DND-41 (cell line): ENCODE measurements at regions not wholly inside any gene's neighbourhood (a gene's known extent, or its start where the extent isn't known, plus 50 kb on each side); places are given as distances from the start of the nearest gene placed in this dataset.

Experiments used
- ATAC-seq: fragments of 200-7000 bp; cut with Tn5 transposase; 3 replicates; pipeline ENCODE4 v1.9.1; 2021; ENCODE audit warnings: low read depth; ENCODE audit not compliant: insufficient read depth
- DNase-seq: peaks from one replicate; pipeline ENCODE4 v3.0.0-alpha.2; 2020
- H2AFZ ChIP-seq: 2 replicates; pipeline ENCODE4 v1.6.0; 2012; ENCODE audit warnings: low read depth, low read length
- H3K27ac ChIP-seq: 2 replicates; pipeline ENCODE4 v1.5.1; 2012; ENCODE audit warnings: low read length, inconsistent platforms
- H3K27me3 ChIP-seq: fragments of 200-600 bp; sonication (generic); 2 replicates; pipeline ENCODE4 v1.6.0; 2012; ENCODE audit warnings: low read length, mild to moderate bottlenecking, inconsistent platforms; ENCODE audit not compliant: insufficient read depth, poor library complexity
- H3K36me3 ChIP-seq: 2 replicates; pipeline ENCODE4 v1.5.1; 2012; ENCODE audit warnings: low read length, inconsistent platforms; ENCODE audit not compliant: insufficient read depth
- H3K4me1 ChIP-seq: 2 replicates; pipeline ENCODE4 v1.5.1; 2012; ENCODE audit warnings: mild to moderate bottlenecking, low read length; ENCODE audit not compliant: insufficient read depth
- H3K4me2 ChIP-seq: 2 replicates; pipeline ENCODE4 v1.6.0; 2012; ENCODE audit warnings: mild to moderate bottlenecking, moderate library complexity, low read length, inconsistent platforms; ENCODE audit not compliant: insufficient read depth
- H3K4me3 ChIP-seq, 2 experiments: fragments of 200-600 bp in 1 of 2; shearing (Covaris generic) in 1 of 2; 2 replicates each; pipeline ENCODE4 v1.5.1; 2012 to 2016; ENCODE audit warnings: inconsistent platforms in 2 of 2, low read length in 2 of 2, mild to moderate bottlenecking in 2 of 2, low read depth in 1 of 2, moderate library complexity in 1 of 2
- H3K79me2 ChIP-seq: 2 replicates; pipeline ENCODE4 v1.6.0; 2012; ENCODE audit warnings: low read length, inconsistent platforms; ENCODE audit not compliant: insufficient read depth
- H3K9ac ChIP-seq: 2 replicates; pipeline ENCODE4 v1.6.0; 2012; ENCODE audit warnings: low read depth, mild to moderate bottlenecking, inconsistent platforms, low read length, moderate library complexity
- H3K9me3 ChIP-seq: 2 replicates; pipeline ENCODE4 v1.5.1; 2012; ENCODE audit warnings: low read length, moderate library complexity, mild to moderate bottlenecking, inconsistent platforms; ENCODE audit not compliant: insufficient read depth, severe bottlenecking
- H4K20me1 ChIP-seq: 2 replicates; pipeline ENCODE4 v1.6.0; 2012; ENCODE audit warnings: low read length; ENCODE audit not compliant: insufficient read depth
- CTCF ChIP-seq: IDR thresholded peaks from 2 replicates; pipeline ENCODE4 v1.5.1; 2012; ENCODE audit warnings: borderline replicate concordance, low read length, moderate library complexity, mild to moderate bottlenecking; ENCODE audit not compliant: poor library complexity, severe bottlenecking; ENCODE audit errors: extremely low read depth
- EZH2 ChIP-seq: IDR thresholded peaks from 3 replicates; pipeline ENCODE4 v1.6.1; 2012; ENCODE audit warnings: borderline replicate concordance, low read depth, mild to moderate bottlenecking, moderate library complexity, low read length, inconsistent platforms; ENCODE audit not compliant: severe bottlenecking

GRCh38 chr7:135843214-135843613 is 94.6 kb upstream of the FAM180A start:
- no peak overlapping the region for H3K4me2 ChIP-seq
- no peak overlapping the region for H3K4me3 ChIP-seq
- ATAC-seq (no peak), DNase-seq (no peak)
- no peak overlapping the region for H3K27ac ChIP-seq
- TF ChIP-seq EZH2 (no peak), CTCF (no peak)
- peaks cover 3% of the 10 kb centered on the region for H3K27me3 ChIP-seq
- no peaks in the 10 kb centered on the region for H3K36me3 ChIP-seq
- H3K4me1 ChIP-seq, result no peaks in the 10 kb centered on the region
- no peaks in the 10 kb centered on the region for H4K20me1 ChIP-seq
- H3K79me2 ChIP-seq, result no peaks in the 10 kb centered on the region
- H3K9ac ChIP-seq, result no peak overlapping the region
- H2AFZ ChIP-seq, result no peak overlapping the region
- H3K9me3 ChIP-seq, result no peaks in the 10 kb centered on the region

- ATAC-seq, result no peak
- TF ChIP-seq CTCF (no peak), EZH2 (no peak)
- Histone ChIP-seq H4K20me1 (no peaks in the 10 kb centered on the region), H3K36me3 (no peaks in the 10 kb centered on the region), H3K27me3 (peaks cover 3% of the 10 kb centered on the region), H3K9ac (no peak overlapping the region), H3K9me3 (no peaks in the 10 kb centered on the region), H3K4me1 (no peaks in the 10 kb centered on the region), H3K4me2 (no peak overlapping the region), H2AFZ (no peak overlapping the region), H3K79me2 (no peaks in the 10 kb centered on the region), H3K27ac (no peak overlapping the region), H3K4me3 (no peak overlapping the region)
- DNase-seq, result no peak
Observed at GRCh38 chr7:135842446-135843179, 94.0 kb upstream of the FAM180A start.

GRCh38 chr7:135840591-135840990 is 92.0 kb upstream of the FAM180A start:
- peaks cover 3% of the 10 kb centered on the region for H3K27me3 ChIP-seq
- ATAC-seq (no peak), DNase-seq (no peak)
- H2AFZ ChIP-seq, result no peak overlapping the region
- no peak overlapping the region for H3K4me3 ChIP-seq
- H4K20me1 ChIP-seq, result no peaks in the 10 kb centered on the region
- TF ChIP-seq EZH2, result no peak
- no peak for TF ChIP-seq CTCF
- H3K79me2 ChIP-seq, result no peaks in the 10 kb centered on the region
- no peaks in the 10 kb centered on the region for H3K9me3 ChIP-seq
- no peaks in the 10 kb centered on the region for H3K36me3 ChIP-seq
- no peak overlapping the region for H3K9ac ChIP-seq
- no peaks in the 10 kb centered on the region for H3K4me1 ChIP-seq
- no peak overlapping the region for H3K4me2 ChIP-seq
- no peak overlapping the region for H3K27ac ChIP-seq

- H3K4me3 ChIP-seq, result no peak overlapping the region
- DNase-seq (no peak), ATAC-seq (no peak)
- TF ChIP-seq EZH2, result no peak
- no peak for TF ChIP-seq CTCF
- no peak overlapping the region for H2AFZ ChIP-seq
- H4K20me1 ChIP-seq, result no peaks in the 10 kb centered on the region
- no peaks in the 10 kb centered on the region for H3K79me2 ChIP-seq
- H3K27me3 ChIP-seq, result peaks cover 3% of the 10 kb centered on the region
- no peaks in the 10 kb centered on the region for H3K4me1 ChIP-seq
- H3K27ac ChIP-seq, result no peak overlapping the region
- H3K36me3 ChIP-seq, result no peaks in the 10 kb centered on the region
- no peak overlapping the region for H3K4me2 ChIP-seq
- H3K9ac ChIP-seq, result no peak overlapping the region
- H3K9me3 ChIP-seq, result no peaks in the 10 kb centered on the region
Observed at GRCh38 chr7:135837675-135838074, 89.1 kb upstream of the FAM180A start.
